GM10266 (cell line): ENCODE measurements at regions not wholly inside any gene's neighbourhood (a gene's known extent, or its start where the extent isn't known, plus 50 kb on each side); places are given as distances from the start of the nearest gene placed in this dataset.

Source experiments
- DNase-seq: peaks from one replicate; pipeline ENCODE4 v3.0.0; 2012; ENCODE audit errors: extremely low spot score
- CTCF ChIP-seq: IDR thresholded peaks from 2 replicates; pipeline ENCODE4 v1.5.1; 2012; ENCODE audit warnings: mild to moderate bottlenecking, low read depth; ENCODE audit not compliant: control insufficient read depth, insufficient read depth; ENCODE audit errors: missing control alignments

- no peak for TF ChIP-seq CTCF
- DNase-seq: no peak
These were observed 543.5 kb upstream of the PTBP2 start for GRCh38 chr1:96178053-96178452.

GRCh38 chr1:96183485-96183884, 538.1 kb upstream of the PTBP2 start:
- no peak for TF ChIP-seq CTCF
- DNase-seq: no peak

GRCh38 chr1:96183928-96184327, 537.7 kb upstream of the PTBP2 start:
- DNase-seq: no peak
- TF ChIP-seq CTCF: no peak

GRCh38 chr1:96185181-96185580, 536.4 kb upstream of the PTBP2 start:
- no peak for DNase-seq
- no peak for TF ChIP-seq CTCF

GRCh38 chr1:96187020-96187419, 534.6 kb upstream of the PTBP2 start:
- no peak for TF ChIP-seq CTCF
- DNase-seq: no peak

GRCh38 chr1:96191165-96191564, 530.4 kb upstream of the PTBP2 start:
- TF ChIP-seq CTCF: no peak
- DNase-seq: no peak

GRCh38 chr1:96206451-96206850, 515.1 kb upstream of the PTBP2 start:
- no peak for TF ChIP-seq CTCF
- no peak for DNase-seq
